MCF 10A (cell line): ENCODE measurements at regions not wholly inside any gene's neighbourhood (a gene's known extent, or its start where the extent isn't known, plus 50 kb on each side); places are given as distances from the start of the nearest gene placed in this dataset.
A peak's percentile ranks its signal among the peaks of the same experiment; 100 is the strongest.

Source experiments
- BruUV-seq: library from RNA; stranded (reverse); fragments of 400-500 nt; replicated peaks from 2 replicates; lab custom pipeline; 2021; lab: Mats Ljungman, UMichigan
- CTCF ChIA-PET: fragments of 300-600 bp; sonication (Branson Sonifier 250); formaldehyde crosslinking; extraction: SDS; loops from one replicate; lab custom pipeline; 2021; ENCODE audit warnings: antibody characterized with exemption, inconsistent platforms; lab: Yijun Ruan, JAX
- POLR2A ChIA-PET: fragments of 300-600, 350-650 bp; sonication (Branson Sonifier 250); formaldehyde crosslinking; extraction: SDS; loops from one replicate; lab custom pipeline; 2020; ENCODE audit warnings: antibody characterized with exemption, inconsistent platforms; lab: Yijun Ruan, JAX
- DNase-seq: peaks from one replicate; pipeline ENCODE4 v3.0.0-alpha.2; 2018; ENCODE audit not compliant: unreplicated experiment
- H3K27ac Mint-ChIP-seq: one replicate; pipeline ENCODE4 v1.8.0; 2022; ENCODE audit warnings: mild to moderate bottlenecking, low read depth, mixed read lengths; ENCODE audit not compliant: unreplicated experiment
- H3K27me3 Mint-ChIP-seq: one replicate; pipeline ENCODE4 v1.8.0; 2022; ENCODE audit warnings: mixed read lengths; ENCODE audit not compliant: insufficient read depth, unreplicated experiment
- H3K36me3 Mint-ChIP-seq: one replicate; pipeline ENCODE4 v1.8.0; 2022; ENCODE audit warnings: mild to moderate bottlenecking, moderate library complexity, mixed read lengths; ENCODE audit not compliant: insufficient read depth, unreplicated experiment
- H3K4me1 Mint-ChIP-seq: one replicate; pipeline ENCODE4 v1.8.0; 2022; ENCODE audit warnings: mixed read lengths; ENCODE audit not compliant: insufficient read depth, unreplicated experiment
- H3K4me3 Mint-ChIP-seq: one replicate; pipeline ENCODE4 v1.8.0; 2022; ENCODE audit warnings: mild to moderate bottlenecking, moderate library complexity, mixed read lengths; ENCODE audit not compliant: unreplicated experiment
- H3K9me3 Mint-ChIP-seq: one replicate; pipeline ENCODE4 v1.8.0; 2022; ENCODE audit warnings: mixed read lengths; ENCODE audit not compliant: unreplicated experiment
- intact Hi-C: fragments of 100-400 bp; cut with micrococcal nuclease; formaldehyde crosslinking; loops from 2 replicates; pipeline ENCODE4 v1.14.1; 2022
- TF ChIP-seq, protein P1 (sequence below): fragments of 200-600 bp; IDR thresholded peaks from one replicate; pipeline ENCODE4 v1.8.0; 2022; ENCODE audit warnings: antibody characterized with exemption, mild to moderate bottlenecking; ENCODE audit not compliant: unreplicated experiment

DNA sequence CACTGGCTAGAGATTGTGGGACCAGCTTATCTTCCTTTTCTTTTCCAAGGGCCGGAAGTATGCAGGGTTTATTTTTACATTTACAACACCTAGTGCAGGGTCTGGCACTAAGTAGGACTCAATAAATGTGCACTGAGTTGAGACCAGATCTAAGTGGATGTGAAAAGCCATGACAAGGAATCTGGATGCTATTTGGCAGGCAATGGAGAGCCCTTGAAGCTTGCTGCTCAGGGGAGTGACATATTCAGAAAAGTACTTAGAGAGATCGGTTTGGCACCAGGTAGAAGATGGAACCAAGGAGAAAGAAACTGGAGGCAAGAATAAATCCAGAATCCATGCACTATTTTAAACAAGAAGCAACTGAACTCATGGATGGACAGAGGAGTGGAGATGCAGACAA, 815.8 kb downstream of the MAFB start:
- BruUV-seq, result no TSS peak
- TF ChIP-seq, protein P1, sequence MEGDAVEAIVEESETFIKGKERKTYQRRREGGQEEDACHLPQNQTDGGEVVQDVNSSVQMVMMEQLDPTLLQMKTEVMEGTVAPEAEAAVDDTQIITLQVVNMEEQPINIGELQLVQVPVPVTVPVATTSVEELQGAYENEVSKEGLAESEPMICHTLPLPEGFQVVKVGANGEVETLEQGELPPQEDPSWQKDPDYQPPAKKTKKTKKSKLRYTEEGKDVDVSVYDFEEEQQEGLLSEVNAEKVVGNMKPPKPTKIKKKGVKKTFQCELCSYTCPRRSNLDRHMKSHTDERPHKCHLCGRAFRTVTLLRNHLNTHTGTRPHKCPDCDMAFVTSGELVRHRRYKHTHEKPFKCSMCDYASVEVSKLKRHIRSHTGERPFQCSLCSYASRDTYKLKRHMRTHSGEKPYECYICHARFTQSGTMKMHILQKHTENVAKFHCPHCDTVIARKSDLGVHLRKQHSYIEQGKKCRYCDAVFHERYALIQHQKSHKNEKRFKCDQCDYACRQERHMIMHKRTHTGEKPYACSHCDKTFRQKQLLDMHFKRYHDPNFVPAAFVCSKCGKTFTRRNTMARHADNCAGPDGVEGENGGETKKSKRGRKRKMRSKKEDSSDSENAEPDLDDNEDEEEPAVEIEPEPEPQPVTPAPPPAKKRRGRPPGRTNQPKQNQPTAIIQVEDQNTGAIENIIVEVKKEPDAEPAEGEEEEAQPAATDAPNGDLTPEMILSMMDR, result no peak
- H3K36me3 Mint-ChIP-seq, result no peaks in the 10 kb centered on the region
- no peak for DNase-seq
- H3K4me1 Mint-ChIP-seq, result peaks cover 40% of the 10 kb centered on the region
- no peak overlapping the region for H3K4me3 Mint-ChIP-seq
- H3K9me3 Mint-ChIP-seq, result no peaks in the 10 kb centered on the region
- no peaks in the 10 kb centered on the region for H3K27me3 Mint-ChIP-seq
- intact Hi-C loops, result loop anchor here (5.0 kb wide), 2 partner anchors 96 to 591 kb away; no protein-coding TSS in a partner anchor
- POLR2A ChIA-PET, result interaction anchor here (0.7 to 2.6 kb wide), 6 partner anchors 13 to 61 kb away, joined by 3 to 11 read pairs (median 6); no protein-coding TSS in a partner anchor
- CTCF ChIA-PET, result interaction anchor here (0.6 to 3.5 kb wide), 40 partner anchors 8 to 820 kb away, joined by 3 to 35 read pairs (median 4); no protein-coding TSS in a partner anchor
- H3K27ac Mint-ChIP-seq, result no peak overlapping the region

DNA sequence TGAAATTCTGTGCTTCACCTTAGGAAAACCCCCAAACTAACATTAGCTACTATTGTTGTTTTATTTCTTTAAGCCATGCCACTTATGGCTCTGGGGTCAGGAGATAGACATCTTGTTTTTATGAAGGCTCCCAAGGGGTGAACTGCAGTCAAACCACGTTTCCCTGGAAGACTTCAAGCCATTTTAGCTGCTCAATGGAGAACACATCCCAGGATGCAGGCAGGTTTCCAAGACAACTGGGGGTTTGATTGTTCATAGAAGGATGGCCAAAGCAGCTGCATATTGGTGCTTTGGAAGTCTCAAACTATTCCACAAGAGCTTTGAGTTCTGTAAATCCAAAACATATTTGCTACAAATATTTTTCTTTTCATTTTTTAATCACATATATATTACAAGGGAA, 818.0 kb downstream of the MAFB start:
- ChIA-PET CTCF (interaction anchor here (1.0 to 3.5 kb wide), 4 partner anchors 9 to 602 kb away, joined by 4 to 11 read pairs (median 6); no protein-coding TSS in a partner anchor), POLR2A (interaction anchor here (1.0 kb wide), 1 partner anchor 45 kb away, joined by 3 read pairs; no protein-coding TSS in a partner anchor)
- DNase-seq, result no peak
- Mint-ChIP-seq H3K36me3 (no peaks in the 10 kb centered on the region), H3K4me1 (peaks cover 24% of the 10 kb centered on the region), H3K9me3 (no peaks in the 10 kb centered on the region), H3K27me3 (no peaks in the 10 kb centered on the region), H3K27ac (no peak overlapping the region), H3K4me3 (no peak overlapping the region)
- intact Hi-C loops, result loop anchor here (5.0 kb wide), 2 partner anchors 94 to 589 kb away; no protein-coding TSS in a partner anchor
- BruUV-seq, result no TSS peak
- TF ChIP-seq, protein P1, result no peak

DNA sequence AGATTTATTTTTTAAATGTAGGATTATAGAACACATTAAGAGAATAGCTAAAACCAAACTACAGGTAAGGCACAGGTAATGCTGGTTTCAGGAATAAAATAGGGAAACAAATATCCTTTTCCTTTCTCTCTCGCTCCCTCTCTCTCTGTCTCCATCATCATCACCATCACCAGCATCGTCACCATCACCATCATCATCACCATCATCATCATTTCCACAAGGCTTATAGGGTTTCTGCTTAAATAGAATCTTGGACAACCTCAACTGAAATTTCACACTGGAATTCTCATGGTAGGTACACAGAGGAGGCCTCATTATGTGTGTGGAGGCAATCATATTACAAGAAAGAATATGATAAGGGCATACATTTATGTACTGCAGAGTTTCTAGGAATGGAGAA, 823.6 kb downstream of the MAFB start:
- peaks cover 20% of the 10 kb centered on the region for H3K4me1 Mint-ChIP-seq
- POLR2A ChIA-PET, result no interaction called here
- BruUV-seq, result no TSS peak
- no peak overlapping the region for H3K4me3 Mint-ChIP-seq
- peak overlapping the region; percentile 5 for H3K27ac Mint-ChIP-seq
- H3K27me3 Mint-ChIP-seq, result no peaks in the 10 kb centered on the region
- no peak for DNase-seq
- TF ChIP-seq, protein P1, result no peak
- intact Hi-C loops, result no loop called here
- H3K36me3 Mint-ChIP-seq, result no peaks in the 10 kb centered on the region
- CTCF ChIA-PET, result interaction anchor here (1.3 to 1.9 kb wide), 2 partner anchors 9 to 13 kb away, joined by 4 to 7 read pairs; no protein-coding TSS in a partner anchor
- H3K9me3 Mint-ChIP-seq, result no peaks in the 10 kb centered on the region

DNA sequence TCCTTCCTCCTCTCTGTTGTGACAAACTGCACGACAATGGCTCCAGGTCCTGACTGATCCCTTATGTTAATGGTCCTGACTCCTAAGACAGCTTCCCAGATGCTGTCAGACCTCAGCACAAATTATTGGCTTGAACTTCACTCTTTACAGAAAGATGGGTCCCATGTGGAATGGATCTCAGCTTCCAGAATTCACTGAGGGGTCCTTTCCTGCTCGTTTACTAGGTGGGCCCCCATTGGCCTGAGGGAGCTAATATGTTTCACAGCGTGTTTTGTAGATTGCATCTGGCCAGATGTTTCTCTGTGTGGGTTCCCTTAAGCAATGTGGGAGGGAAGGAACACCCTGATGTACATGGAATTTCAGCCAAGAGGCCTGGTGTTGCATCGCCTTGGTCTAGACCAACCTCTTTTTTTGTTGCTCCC, 826.6 kb downstream of the MAFB start:
- H3K27me3 Mint-ChIP-seq, result no peaks in the 10 kb centered on the region
- no peak overlapping the region for H3K4me3 Mint-ChIP-seq
- intact Hi-C loops, result no loop called here
- no peak for DNase-seq
- H3K36me3 Mint-ChIP-seq, result no peaks in the 10 kb centered on the region
- BruUV-seq, result no TSS peak
- no peak overlapping the region for H3K27ac Mint-ChIP-seq
- ChIA-PET POLR2A (interaction anchor here (0.7 to 1.3 kb wide), 5 partner anchors 11 to 39 kb away, joined by 3 to 5 read pairs (median 3); no protein-coding TSS in a partner anchor), CTCF (interaction anchor here (0.6 to 2.2 kb wide), 7 partner anchors 9 to 596 kb away, joined by 3 to 17 read pairs (median 3); no protein-coding TSS in a partner anchor)
- TF ChIP-seq, protein P1, result no peak
- H3K9me3 Mint-ChIP-seq, result no peaks in the 10 kb centered on the region
- H3K4me1 Mint-ChIP-seq, result peaks cover 21% of the 10 kb centered on the region
